Ishikawa (cell line): ENCODE measurements at regions not wholly inside any gene's neighbourhood (a gene's known extent, or its start where the extent isn't known, plus 50 kb on each side); places are given as distances from the start of the nearest gene placed in this dataset.

Experiments used
- CEBPB ChIP-seq: IDR thresholded peaks from 2 replicates; pipeline ENCODE4 v1.6.1; 2012
- CREB1 ChIP-seq: IDR thresholded peaks from 2 replicates; pipeline ENCODE4 v1.6.1; 2012; ENCODE audit warnings: low read depth
- EGR1 ChIP-seq: IDR thresholded peaks from 2 replicates; pipeline ENCODE4 v1.6.1; 2012
- EP300 ChIP-seq: IDR thresholded peaks from 2 replicates; pipeline ENCODE4 v1.6.1; 2012; ENCODE audit warnings: borderline replicate concordance
- FOXM1 ChIP-seq: IDR thresholded peaks from 2 replicates; pipeline ENCODE4 v1.6.1; 2012; ENCODE audit warnings: low read depth, borderline replicate concordance
- NFIC ChIP-seq: IDR thresholded peaks from 2 replicates; pipeline ENCODE4 v1.6.1; 2012
- RAD21 ChIP-seq: IDR thresholded peaks from 2 replicates; pipeline ENCODE4 v1.6.1; 2012; ENCODE audit warnings: low read depth
- REST ChIP-seq: IDR thresholded peaks from 2 replicates; pipeline ENCODE4 v1.6.1; 2012; ENCODE audit warnings: low read depth, mild to moderate bottlenecking
- TAF1 ChIP-seq: IDR thresholded peaks from 2 replicates; pipeline ENCODE4 v1.6.1; 2012; ENCODE audit warnings: low read depth, mild to moderate bottlenecking
- TCF12 ChIP-seq: IDR thresholded peaks from 2 replicates; pipeline ENCODE4 v1.6.1; 2012; ENCODE audit warnings: low read depth
- TEAD4 ChIP-seq: IDR thresholded peaks from 2 replicates; pipeline ENCODE4 v1.6.1; 2012
- YY1 ChIP-seq: IDR thresholded peaks from 2 replicates; pipeline ENCODE4 v1.6.1; 2012; ENCODE audit warnings: low read depth
- ZBTB7A ChIP-seq: IDR thresholded peaks from 2 replicates; pipeline ENCODE4 v1.6.1; 2012; ENCODE audit warnings: low read depth
- TF ChIP-seq, protein P1 (sequence below): IDR thresholded peaks from 2 replicates; pipeline ENCODE4 v1.6.1; 2012
- TF ChIP-seq, protein P2 (sequence below): IDR thresholded peaks from 2 replicates; pipeline ENCODE4 v1.6.1; 2012

DNA sequence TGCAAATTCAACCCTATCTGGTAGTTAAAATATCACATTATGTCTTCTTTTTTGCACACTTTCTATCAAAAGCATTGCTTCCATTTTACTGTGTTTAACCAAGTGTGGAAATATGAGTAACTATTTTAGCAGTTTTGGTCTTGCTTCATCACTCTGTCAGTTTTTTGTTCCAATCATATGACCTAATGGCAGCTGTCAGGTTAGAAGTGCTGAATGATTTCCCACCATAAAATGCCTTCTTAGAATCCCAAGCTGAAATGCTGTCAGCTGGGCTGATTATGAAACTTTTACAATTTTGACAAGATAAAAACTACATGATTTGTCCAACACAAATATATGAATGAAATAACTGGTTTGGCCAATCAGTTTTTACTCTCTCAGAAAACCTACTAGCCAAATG is 1654.6 kb upstream of the RAG2 start:
- TF ChIP-seq ZBTB7A (no peak), EP300 (no peak), TCF12 (no peak), REST (no peak), TEAD4 (no peak), TAF1 (no peak), YY1 (no peak), RAD21 (no peak), FOXM1 (no peak), CEBPB (no peak), CREB1 (no peak), NFIC (no peak), EGR1 (no peak)
- TF ChIP-seq, protein P1, sequence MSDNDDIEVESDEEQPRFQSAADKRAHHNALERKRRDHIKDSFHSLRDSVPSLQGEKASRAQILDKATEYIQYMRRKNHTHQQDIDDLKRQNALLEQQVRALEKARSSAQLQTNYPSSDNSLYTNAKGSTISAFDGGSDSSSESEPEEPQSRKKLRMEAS, result no peak
- TF ChIP-seq, protein P2, sequence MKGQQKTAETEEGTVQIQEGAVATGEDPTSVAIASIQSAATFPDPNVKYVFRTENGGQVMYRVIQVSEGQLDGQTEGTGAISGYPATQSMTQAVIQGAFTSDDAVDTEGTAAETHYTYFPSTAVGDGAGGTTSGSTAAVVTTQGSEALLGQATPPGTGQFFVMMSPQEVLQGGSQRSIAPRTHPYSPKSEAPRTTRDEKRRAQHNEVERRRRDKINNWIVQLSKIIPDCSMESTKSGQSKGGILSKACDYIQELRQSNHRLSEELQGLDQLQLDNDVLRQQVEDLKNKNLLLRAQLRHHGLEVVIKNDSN, result no peak

- no peak for TF ChIP-seq TAF1
- no peak for TF ChIP-seq EP300
- no peak for TF ChIP-seq EGR1
- no peak for TF ChIP-seq CEBPB
- TF ChIP-seq, protein P2, result no peak
- TF ChIP-seq, protein P1, result no peak
- no peak for TF ChIP-seq TCF12
- no peak for TF ChIP-seq REST
- no peak for TF ChIP-seq NFIC
- TF ChIP-seq ZBTB7A, result no peak
- no peak for TF ChIP-seq CREB1
- no peak for TF ChIP-seq TEAD4
- TF ChIP-seq YY1, result no peak
- TF ChIP-seq RAD21, result no peak
- TF ChIP-seq FOXM1, result no peak
Observed at GRCh38 chr11:38246451-38246850, 1648.4 kb upstream of the RAG2 start.

- TF ChIP-seq, protein P2, result no peak
- no peak for TF ChIP-seq TCF12
- no peak for TF ChIP-seq RAD21
- TF ChIP-seq EP300, result no peak
- no peak for TF ChIP-seq CEBPB
- no peak for TF ChIP-seq TAF1
- TF ChIP-seq FOXM1, result no peak
- no peak for TF ChIP-seq ZBTB7A
- no peak for TF ChIP-seq NFIC
Observed at GRCh38 chr11:38226684-38227083, 1628.6 kb upstream of the RAG2 start.

GRCh38 chr11:38221295-38221694 is 1623.3 kb upstream of the RAG2 start:
- no peak for TF ChIP-seq REST
- TF ChIP-seq, protein P1, result no peak
- no peak for TF ChIP-seq CEBPB
- TF ChIP-seq RAD21, result no peak
- TF ChIP-seq CREB1, result no peak
- TF ChIP-seq EGR1, result no peak
- TF ChIP-seq ZBTB7A, result no peak
- TF ChIP-seq EP300, result no peak
- no peak for TF ChIP-seq YY1
- TF ChIP-seq TAF1, result no peak
- TF ChIP-seq, protein P2, result no peak
- no peak for TF ChIP-seq TEAD4
- TF ChIP-seq NFIC, result no peak
- no peak for TF ChIP-seq FOXM1
